ENCODE measurements at regions not wholly inside any gene's neighbourhood (a gene's known extent, or its start where the extent isn't known, plus 50 kb on each side); places are given as distances from the start of the nearest gene placed in this dataset.

- no peak overlapping the region for H3K4me3 ChIP-seq (ENCODE audit: low read depth, low read length)
- no peak for DNase-seq (ENCODE audit: low read depth)
- no peak for TF ChIP-seq CTCF (IDR thresholded peaks at IDR 0.05; ENCODE audit: insufficient read depth, low read depth, low read length, missing control alignments)
Observed at GRCh38 chr1:115430441-115431158, 92.6 kb upstream of the NGF start.

DNA sequence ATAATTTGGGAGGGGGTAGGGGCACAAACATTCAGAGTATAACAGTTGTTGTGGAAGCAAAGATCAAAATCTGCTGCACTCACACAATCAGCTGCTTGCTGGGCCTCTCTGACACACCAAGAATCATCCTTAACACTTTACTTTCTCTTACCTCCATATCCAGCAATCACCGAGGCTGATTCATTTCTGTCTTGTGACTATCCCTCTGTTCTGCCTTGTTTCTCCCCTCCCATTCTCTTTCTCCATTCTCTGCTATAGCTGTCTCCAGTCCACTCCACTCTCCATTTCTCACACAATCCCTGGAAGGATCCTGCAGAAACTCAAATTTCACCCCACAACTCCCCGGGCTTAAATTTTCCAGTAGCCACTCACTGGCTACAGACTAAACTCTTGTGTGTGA is 91.8 kb upstream of the NGF start:
- no peak for DNase-seq (ENCODE audit: low read depth)
- H3K4me3 ChIP-seq (ENCODE audit: low read depth, low read length): no peak overlapping the region
- no peak for TF ChIP-seq CTCF (IDR thresholded peaks at IDR 0.05; ENCODE audit: insufficient read depth, low read depth, low read length, missing control alignments)

DNA sequence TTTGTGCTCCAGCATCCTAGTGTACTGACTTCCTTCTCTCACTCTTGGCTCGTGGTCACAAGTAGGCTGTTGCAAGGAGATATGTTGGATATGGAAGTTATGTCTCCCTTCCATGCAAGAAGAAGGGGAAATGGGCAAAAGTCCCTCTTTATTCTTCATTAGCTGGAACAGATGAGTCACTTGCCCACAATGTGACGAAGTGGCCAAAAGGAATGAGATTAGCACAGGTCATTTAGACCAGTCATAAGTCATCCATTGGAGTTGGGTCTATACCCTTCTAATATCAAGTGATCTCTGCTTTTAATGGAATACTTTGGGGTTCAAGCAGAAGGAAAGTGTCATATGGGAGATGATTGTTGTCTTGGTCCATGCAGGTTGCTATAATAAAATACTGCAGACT is 91.2 kb upstream of the NGF start:
- TF ChIP-seq CTCF (IDR thresholded peaks at IDR 0.05; ENCODE audit: insufficient read depth, low read depth, low read length, missing control alignments): no peak
- no peak for DNase-seq (ENCODE audit: low read depth)
- H3K4me3 ChIP-seq (ENCODE audit: low read depth, low read length): no peak overlapping the region

- no peak for TF ChIP-seq CTCF (IDR thresholded peaks at IDR 0.05; ENCODE audit: insufficient read depth, low read depth, low read length, missing control alignments)
- H3K4me3 ChIP-seq (ENCODE audit: low read depth, low read length): no peak overlapping the region
- no peak for DNase-seq (ENCODE audit: low read depth)
Observed at GRCh38 chr1:115428676-115429075, 90.6 kb upstream of the NGF start.

GRCh38 chr1:115428256-115428655 is 90.2 kb upstream of the NGF start:
- DNase-seq (ENCODE audit: low read depth): no peak
- no peak overlapping the region for H3K4me3 ChIP-seq (ENCODE audit: low read depth, low read length)
- TF ChIP-seq CTCF (IDR thresholded peaks at IDR 0.05; ENCODE audit: insufficient read depth, low read depth, low read length, missing control alignments): no peak

DNA sequence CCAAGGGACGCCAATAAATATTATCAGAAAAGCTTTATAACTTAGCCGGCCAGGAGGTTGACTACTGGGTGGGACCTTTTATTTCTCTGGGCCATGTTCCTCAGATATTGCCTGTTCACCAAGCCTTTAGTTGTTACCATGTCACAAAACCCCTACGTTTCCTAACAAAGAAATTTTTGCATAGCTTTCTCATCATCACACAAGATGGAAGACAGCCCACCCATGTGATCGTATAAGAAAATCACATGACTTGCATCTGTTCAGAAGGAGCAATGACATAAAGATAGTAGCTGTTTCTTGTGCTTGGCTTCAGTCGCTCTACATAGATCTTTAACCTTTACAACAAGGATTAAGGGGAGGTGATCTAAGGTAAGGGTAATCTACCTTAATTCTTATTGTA is 88.9 kb upstream of the NGF start:
- DNase-seq (ENCODE audit: low read depth): no peak

More for the DNA sequence above, 88.9 kb upstream of the NGF start:
- TF ChIP-seq CTCF (IDR thresholded peaks at IDR 0.05; ENCODE audit: insufficient read depth, low read depth, low read length, missing control alignments): no peak
- H3K4me3 ChIP-seq (ENCODE audit: low read depth, low read length): no peak overlapping the region

All from GM12865 (cell line).